ENCODE measurements at regions not wholly inside any gene's neighbourhood (a gene's known extent, or its start where the extent isn't known, plus 50 kb on each side); places are given as distances from the start of the nearest gene placed in this dataset.
"Not testable (repeated sequence)": the region's sequence is repeated elsewhere in the genome, so short reads cannot be mapped to it uniquely, and the experiment has no call there.

- H3K27ac Mint-ChIP-seq; H3K36me3 Mint-ChIP-seq; ATAC-seq (ENCODE audit: low read depth); H3K9me3 Mint-ChIP-seq; H3K4me3 Mint-ChIP-seq; H3K27me3 Mint-ChIP-seq; DNase-seq; POLR2A ChIA-PET; H3K4me1 Mint-ChIP-seq: not testable (repeated sequence)
Observed at GRCh38 chr14:76706207-76706606, 55.1 kb upstream of the VASH1 start.

DNA sequence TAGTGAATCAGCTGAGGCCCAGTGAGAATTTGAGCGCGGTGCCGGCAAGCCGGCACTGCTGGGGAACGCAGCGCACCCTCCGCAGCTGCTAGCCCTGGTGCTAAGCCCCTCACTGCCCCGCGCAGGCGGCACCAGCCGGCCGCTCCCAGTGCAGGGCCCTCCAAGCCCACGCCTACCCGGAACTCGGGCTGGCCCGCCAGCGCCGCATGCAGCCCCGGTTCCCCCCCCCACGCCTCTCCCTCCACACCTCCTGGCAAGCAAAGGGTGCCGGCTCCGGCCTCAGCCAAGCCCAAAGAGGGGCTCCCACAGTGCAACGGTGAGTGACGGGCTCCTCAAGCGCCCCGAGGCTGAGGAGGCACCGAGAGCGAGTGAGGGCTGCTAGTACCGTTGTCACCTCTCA is 54.5 kb upstream of the VASH1 start:
- no peak overlapping the region for H3K4me3 Mint-ChIP-seq
- peaks cover 9% of the 10 kb centered on the region for H3K27me3 Mint-ChIP-seq
- no peaks in the 10 kb centered on the region for H3K4me1 Mint-ChIP-seq
- ATAC-seq (ENCODE audit: low read depth): no peak
- H3K27ac Mint-ChIP-seq: no peak overlapping the region
- POLR2A ChIA-PET: interaction anchor here (0.6 kb wide), 1 partner anchor 12 kb away, joined by 3 read pairs; no protein-coding TSS in a partner anchor
- no peaks in the 10 kb centered on the region for H3K9me3 Mint-ChIP-seq
- no peaks in the 10 kb centered on the region for H3K36me3 Mint-ChIP-seq
- DNase-seq: no peak

DNA sequence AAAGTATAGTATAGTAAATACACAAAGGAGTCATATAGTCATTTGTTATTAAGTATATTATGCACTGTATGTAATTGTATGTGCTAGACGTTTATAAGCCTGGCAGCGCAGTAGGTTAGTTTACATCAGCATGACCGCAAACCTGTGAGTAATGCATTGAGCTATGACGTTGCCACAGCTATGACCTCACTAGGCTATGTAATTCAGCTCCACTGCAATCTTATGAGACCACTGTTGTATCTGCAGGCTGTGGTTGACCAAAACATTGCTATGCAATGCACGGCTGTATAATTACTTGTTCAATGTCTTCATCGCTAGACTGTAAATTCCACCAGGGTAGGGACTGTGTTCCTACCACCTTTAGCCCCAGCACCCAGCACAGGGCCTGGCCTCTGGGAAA is 53.2 kb upstream of the VASH1 start:
- POLR2A ChIA-PET: no interaction called here
- Mint-ChIP-seq H3K9me3 (no peaks in the 10 kb centered on the region), H3K36me3 (no peaks in the 10 kb centered on the region), H3K27ac (no peak overlapping the region), H3K4me3 (no peak overlapping the region), H3K27me3 (peaks cover 14% of the 10 kb centered on the region), H3K4me1 (no peaks in the 10 kb centered on the region)
- no peak for ATAC-seq (ENCODE audit: low read depth)
- no peak for DNase-seq

DNA sequence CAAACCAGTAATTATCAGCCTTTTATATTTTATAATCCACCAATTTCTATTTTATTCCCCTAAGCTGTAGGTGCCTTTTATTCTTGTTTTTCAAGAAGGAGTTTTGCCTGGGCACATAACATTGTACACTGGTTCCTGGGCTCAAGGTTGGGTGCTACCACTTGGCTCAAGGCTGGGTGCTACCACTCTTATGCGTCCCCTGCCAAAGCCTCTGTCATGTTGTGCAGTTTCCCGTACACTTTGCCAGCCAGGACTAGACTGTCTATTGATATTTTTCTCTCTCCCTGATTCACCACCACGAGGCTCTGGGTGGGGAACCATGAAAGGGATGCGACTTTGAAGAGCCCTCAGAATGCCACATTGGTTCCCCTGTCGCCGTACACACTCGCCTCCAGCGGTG is 52.5 kb upstream of the VASH1 start:
- no peak for DNase-seq
- Mint-ChIP-seq H3K9me3 (no peaks in the 10 kb centered on the region), H3K27me3 (peaks cover 16% of the 10 kb centered on the region), H3K27ac (no peak overlapping the region), H3K36me3 (no peaks in the 10 kb centered on the region), H3K4me1 (no peaks in the 10 kb centered on the region), H3K4me3 (no peak overlapping the region)
- ATAC-seq (ENCODE audit: low read depth): no peak
- POLR2A ChIA-PET: no interaction called here

- DNase-seq (no peak), ATAC-seq (ENCODE audit: low read depth) (no peak)
- Mint-ChIP-seq H3K27me3 (peaks cover 19% of the 10 kb centered on the region), H3K36me3 (no peaks in the 10 kb centered on the region), H3K4me1 (no peaks in the 10 kb centered on the region), H3K9me3 (no peaks in the 10 kb centered on the region), H3K4me3 (no peak overlapping the region), H3K27ac (no peak overlapping the region)
- POLR2A ChIA-PET: interaction anchor here (1.1 to 1.3 kb wide), 2 partner anchors 72 to 74 kb away, joined by 3 to 5 read pairs; no protein-coding TSS in a partner anchor
Observed at GRCh38 chr14:76710056-76711010, 50.9 kb upstream of the VASH1 start.

All from activated naive CD8-positive, alpha-beta T cell treated with anti-CD3 and anti-CD28 coated beads, Interleukin-2, amount 10 ng/mL, durations not matched to agents 7 days and 5 days (primary cell).